ENCODE measurements at regions not wholly inside any gene's neighbourhood (a gene's known extent, or its start where the extent isn't known, plus 50 kb on each side); places are given as distances from the start of the nearest gene placed in this dataset.

DNA sequence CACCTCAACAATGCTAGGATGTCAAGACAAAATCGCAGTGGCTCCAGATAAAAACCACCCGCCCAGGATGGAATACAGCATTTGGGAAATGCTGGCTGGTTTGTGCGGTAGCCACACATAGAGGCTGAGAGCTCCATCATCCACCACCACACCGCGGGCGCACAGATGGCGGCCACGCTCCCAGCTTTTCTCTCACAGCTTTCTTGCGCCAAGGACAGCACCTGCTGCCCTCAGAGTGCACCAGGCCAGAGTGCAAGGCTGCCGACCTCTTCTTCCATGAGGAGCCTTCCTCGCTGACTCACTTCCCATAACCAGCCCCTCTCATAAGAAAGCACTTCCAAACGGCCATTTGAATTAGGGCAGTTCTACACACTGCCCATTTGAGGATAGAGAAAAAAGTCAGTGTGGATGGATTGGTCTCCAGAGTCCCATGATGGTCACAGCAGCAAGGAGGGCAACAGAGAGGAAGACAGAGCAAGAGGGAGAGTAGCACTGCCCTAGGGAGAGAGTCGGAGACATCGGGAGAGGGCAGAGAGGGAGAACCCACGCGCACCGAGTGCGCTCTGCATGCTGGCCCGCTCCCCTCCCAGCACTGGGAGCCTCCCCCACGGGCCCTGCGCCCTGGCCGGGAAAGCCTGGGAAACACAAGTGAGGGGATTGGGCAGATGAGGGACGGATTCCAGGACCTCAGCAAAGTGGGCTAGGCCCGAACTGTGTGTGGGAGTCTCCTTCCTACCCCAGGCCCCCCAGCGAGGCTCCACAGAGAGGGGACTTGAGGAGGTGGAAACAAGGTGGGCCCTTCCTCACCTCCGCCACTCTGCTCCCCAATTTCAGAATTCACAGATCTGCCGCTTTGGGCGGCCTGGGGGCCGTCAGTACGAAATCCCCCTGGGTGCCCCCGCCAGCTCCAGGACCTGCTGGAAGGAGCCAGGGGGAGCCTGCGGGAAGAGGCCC lies 156.9 kb downstream of the USP12 start:
- no peak for DNase-seq

DNA sequence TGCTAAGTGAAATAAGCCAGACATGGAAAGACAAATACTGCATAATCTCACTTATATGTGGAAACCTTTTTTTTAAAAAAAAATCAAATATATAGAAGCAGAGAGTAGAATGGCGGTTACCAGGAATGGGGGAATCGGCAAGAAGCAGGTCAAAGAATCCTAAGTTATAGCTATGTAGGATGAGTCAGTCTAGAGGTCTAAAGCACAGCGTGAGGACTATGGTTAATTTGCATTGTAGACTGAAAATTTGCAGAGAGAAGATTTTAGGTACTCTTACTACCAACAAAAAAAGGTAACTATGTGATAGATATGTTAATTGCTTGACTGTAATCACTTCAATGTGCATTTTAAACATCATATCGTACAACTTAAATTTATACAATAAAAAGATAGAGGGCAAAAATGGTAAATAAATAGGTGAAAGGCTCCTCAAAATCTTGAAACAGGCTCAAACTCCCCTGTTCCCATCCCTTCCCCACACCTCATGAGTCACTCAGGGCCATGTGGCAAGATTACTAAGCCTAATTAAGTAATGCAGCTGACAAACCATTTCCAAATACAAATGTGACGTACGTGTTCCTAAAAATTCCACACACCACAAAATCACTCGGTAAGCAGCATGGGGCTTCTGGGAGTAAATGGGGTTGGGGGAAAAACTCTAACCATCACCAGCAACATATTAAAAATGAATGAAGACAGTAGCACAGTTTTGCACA lies 159.0 kb downstream of the USP12 start:
- DNase-seq: no peak

DNA sequence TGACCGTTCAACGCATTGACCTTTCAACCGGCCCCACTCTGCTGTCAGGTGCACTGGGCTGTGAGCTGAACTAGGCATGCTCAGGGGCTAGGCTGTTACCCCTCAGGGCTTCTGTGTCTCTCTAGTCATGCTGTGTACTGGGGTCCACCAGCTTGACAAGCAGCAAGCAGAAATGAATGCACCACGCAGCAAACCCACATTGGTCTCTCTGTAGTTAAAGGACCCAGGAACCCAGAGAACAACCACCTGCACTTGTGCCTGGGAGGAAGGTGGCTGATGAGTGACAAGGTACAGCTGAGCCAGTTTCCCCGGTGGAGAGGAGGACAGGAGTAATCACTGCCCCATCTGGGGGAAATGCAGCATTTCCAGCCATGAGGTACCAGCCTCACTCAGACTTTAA lies 159.9 kb downstream of the USP12 start:
- no peak for DNase-seq

DNA sequence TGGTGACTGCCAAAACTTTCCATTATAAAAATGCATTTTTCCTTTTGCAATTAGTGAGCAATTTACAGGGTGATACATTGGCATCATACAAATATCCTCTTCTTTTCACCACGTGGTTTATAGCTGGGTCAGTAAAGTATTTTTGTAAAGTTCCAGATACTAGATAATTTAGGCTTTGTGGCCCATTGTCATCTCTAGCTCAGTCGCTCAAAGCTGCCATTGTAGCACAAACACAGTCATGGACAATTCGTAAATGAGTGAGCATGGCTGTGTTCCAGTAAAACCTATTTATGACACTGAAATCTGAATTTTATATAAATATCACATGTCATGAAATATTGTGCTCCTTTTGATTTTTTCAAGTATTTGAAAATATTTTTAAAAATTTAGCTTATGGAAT lies 162.9 kb downstream of the USP12 start:
- DNase-seq: no peak

DNA sequence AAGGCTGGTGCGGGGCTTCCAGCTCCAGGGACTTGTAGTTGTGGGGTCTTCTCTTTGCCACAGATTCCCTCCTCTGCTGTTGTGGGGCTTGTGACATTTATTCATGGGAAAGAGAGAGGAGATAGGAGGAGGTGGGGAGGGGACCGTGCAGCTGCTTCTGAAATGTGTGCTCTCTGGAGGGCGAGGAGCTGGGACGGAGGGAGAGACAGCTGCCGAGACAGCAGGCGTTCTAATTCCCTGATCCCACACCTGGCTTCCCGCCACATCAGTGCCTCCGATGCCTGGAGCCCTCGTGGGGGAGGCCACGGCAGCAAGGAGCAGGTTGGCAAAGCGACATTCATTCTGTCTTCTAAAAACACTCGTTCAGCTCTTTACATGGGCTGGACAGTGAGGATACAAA lies 164.4 kb downstream of the USP12 start:
- peak; percentile 52 to 81 for DNase-seq

DNA sequence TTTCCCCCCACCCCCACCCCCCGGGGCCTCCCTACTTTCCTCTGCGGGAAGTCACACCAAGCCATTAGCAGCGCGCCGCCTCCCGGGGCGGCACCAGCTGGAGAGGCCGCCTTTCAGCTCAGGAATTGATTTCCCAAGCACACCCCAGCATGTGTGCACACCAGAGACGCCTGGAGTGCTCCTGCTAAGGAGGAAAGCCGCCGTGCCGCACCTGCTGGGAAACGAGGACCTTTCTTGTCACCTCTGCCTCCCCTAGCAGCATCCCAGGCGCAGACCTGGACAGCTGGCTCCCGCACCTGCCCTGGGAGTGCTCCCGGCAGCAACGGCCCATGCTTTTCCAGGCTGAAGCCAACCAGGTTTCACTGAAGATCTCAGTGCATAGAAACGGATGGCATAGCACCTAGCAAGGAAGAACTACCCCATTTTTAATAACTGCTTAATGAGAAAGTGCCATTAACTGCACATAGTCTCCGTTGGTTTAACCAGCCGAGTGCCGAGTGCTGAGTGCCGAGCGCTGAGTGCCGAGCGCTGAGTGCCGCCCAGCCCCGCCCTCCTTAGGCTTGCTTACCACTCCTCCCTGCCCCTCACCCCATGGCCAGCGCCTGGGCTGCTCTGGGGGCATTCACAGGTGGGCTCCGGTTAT lies 165.0 kb downstream of the USP12 start:
- peak; percentile 66 to 85 for DNase-seq

DNA sequence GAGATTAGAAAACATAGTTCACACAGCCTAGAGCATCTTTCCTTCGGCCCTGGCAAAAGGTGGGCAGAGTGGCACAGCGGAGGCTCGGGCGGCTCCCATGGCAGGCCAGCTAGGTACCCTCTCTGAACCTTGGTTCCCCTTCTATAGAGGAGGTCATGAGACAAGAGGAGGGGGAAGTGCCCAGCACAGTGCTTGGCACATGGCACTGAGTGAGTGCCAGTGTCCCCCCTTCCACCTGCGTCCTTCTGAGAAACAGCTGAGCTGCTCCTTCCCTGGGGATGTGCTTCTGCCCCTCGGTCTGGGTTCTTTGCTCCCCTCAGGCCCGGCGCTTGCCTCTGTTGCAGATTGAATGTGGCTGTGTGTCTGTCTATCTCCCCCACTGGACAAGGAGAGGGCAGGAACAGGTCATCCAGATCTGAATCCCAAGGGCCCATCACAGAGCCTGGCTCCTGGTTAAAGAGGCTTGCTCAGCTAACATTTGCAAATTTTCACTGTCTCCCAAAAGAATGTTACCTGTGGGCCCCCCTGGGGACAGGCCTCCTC lies 165.6 kb downstream of the USP12 start:
- DNase-seq: no peak

DNA sequence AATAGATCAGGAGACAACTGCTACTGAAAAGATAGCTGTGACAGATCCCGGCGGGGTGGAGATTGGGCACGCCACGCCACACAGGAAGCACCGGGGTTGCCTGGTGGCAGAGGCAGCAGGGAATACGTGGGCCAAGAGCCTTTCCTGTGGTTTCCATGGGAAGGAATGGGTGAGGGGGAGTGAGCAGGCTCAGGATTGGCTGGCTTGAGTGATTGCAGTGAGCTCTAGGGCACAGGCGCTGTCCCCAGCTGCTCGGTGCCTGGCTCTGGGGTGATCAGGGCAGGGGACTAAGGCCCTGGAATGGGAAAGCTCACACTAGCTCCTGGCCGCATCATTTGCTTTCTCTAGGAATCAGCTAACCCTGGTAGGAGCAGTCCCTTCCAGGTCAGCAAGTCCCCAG lies 166.1 kb downstream of the USP12 start:
- peak; percentile 25 to 65 for DNase-seq

DNA sequence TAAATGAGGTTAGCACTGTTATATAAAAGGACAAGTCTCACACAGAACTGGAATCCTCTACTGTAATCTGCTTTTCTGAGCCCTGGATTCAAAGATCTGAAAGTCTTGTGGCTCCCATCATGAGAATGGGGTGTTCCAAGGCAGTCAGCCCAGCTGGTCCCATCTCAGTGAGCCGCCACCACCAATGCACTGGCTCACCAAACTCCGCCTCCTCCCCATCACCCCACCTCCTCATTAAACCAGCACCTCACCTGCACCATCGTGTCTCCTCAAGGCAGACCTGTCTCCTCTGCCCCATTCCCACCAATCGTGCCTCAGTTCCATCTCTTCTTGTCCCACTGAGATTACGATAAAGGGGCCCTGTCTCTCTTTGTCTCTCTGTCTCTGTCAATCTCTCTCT lies 166.7 kb downstream of the USP12 start:
- DNase-seq: no peak

DNA sequence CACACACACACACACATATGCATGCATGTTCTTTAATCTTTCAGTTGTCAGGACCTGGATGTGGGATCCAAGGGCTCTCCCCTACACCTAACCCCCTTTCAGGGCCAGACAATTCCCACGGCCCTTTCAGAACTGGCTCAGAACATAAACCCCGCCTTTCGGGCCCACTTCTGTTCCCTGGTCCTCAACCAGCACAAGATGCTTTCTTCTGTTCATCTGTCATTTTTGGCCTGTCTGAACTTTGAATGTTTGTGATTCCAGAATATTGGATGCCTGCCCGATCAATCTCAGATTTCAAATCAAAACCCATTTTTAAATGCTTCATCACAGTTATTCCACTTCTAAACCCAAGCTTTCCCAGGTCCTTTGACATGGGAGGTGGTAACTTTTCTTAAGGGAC lies 167.3 kb downstream of the USP12 start:
- no peak for DNase-seq

DNA sequence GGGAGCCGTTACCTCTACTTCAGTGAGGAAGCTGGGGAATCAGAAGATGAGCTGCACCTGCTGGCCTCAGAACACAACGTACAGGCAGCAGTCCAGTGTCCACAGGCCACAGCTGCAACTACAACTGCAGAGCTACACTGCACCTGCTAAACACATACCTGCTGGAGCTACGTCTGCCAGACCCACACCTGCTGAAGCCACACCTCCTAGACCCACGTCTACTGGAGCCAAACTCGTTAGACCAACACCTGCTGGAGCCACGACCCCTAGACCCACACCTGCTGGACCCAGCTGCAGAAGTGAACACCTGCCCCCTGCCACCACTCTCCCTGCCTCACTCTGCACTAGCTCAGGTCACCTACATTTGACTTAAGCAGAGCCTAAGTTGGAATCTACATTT lies 169.9 kb downstream of the USP12 start:
- DNase-seq: peak; percentile 15 to 76

DNA sequence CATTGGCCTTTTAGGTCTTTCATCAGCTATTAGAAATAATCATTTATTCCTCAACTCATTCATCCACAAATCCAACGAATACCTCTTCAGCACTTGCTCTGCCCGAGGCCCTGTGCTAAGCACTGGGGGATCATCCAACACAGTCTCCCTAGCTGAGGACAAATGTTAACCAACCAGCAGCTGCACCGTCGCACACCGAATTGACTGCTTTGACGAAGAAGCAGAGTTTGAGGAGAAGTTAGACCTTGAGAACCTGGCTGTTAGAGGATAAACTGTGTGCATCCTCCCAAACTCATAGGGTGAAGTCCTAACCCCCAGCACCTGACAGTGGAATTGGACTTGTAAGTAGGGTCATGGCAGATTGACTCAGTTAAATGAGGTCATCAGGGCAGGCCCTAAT lies 170.9 kb downstream of the USP12 start:
- no peak for DNase-seq

DNA sequence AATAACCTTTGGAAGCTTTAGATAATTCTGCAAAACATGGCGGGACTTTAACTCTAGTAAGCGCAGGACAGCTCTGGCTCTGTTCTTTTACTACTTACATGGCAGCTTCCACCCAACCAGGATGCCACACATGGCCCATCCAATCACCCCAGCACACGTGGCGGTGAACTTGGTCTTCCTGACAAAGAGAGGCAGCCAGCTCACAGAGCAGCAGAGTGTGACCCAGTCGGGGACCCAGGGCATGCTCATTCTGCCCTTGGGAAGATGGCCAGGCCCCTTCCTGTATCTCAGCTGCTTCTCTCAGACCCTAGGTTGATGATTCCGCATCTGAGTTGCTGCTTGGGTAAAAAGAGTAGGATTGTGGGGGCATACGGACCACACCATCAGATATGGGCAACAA lies 172.1 kb downstream of the USP12 start:
- DNase-seq: no peak

DNA sequence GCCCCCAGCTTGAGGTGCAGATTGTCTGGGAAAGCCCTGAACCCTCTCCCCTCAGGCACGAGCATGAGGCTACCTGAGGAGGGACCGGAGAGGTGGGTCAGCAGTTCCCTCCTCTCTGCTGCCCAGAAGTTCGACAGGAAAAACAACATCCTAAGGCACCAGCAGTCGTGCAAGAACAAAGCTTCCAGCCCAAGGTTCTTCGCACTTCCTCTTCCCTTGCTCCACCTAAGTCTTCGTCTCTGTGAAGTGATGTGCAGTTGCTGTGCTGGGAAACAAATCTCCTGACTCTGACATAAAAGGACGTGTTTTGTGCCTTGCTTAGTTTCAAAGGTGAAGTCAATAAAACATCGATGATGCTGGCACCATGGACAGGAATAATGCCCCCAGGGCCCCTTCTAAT lies 173.3 kb downstream of the USP12 start:
- DNase-seq: no peak

DNA sequence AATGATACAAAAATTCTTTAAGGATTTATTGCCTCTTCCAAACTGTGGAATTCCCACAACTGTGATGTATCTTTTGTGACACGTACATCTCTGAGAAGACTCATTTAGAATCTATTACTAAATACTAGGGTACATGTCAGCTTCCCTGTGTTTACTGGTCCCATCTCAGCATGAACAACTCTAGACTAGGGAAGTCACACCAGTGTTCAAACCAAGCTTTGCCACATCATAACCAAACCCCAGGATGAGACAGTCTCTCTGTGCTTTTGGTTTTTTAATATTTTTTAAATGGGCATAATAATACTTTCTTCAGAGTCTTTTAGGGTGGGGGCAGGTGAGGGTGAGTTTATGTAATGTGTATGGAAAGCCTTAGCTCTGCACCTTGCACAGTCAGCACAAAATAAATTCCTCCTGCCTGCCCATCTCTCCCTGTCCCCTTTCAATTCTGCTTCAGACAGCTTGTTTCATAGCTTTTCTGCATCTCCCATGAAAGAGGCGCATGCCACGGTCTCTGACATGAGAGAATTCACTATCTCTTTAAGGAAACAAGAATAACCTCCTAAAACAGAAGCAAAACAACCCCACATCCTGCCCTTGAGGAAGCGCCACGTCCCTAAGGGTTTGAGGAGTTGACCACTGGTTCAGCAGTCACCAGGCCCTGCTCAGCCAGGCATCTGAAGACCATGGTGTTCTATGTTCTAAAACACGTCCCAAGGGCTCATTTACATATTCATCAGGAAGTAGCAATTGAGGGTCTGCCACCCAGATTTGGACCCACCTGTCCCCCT lies 174.5 kb downstream of the USP12 start:
- no peak for DNase-seq

DNA sequence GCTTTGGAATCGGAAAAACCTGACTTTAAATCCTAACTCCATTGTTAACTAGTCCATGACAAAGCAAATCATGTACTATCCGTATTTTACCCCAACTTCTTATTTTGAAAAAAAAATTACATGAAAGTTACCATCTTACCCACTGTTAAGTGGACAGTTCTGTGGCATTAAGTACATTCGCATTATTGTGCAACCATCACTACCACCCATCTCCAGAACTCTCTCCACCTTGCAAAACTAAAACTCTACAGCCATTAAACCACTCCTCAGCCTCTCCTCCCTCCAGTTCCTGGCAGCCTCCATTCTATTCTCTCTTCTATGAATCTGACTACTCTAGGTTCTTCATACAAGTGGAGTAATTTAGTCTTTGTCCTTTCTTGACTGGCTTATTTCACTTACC lies 176.5 kb downstream of the USP12 start:
- no peak for DNase-seq

DNA sequence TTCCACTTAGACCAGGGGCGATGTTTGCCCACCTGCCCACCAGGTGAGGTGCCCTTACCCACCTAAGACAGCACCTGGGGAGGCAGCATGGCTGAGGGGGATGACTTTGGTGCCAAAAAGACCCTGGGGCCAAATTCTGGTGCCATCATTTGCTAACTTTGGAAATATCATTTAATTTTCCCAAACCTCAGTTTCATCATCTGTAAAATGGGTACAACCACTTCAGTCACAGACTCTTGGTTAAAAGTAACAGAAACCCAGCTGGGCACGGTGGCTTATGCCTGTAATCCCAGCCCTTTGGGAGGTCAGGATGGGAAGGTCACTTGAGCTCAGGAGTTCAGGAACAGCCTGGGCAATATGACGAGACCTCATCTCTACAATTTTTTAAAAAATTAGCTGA lies 177.8 kb downstream of the USP12 start:
- no peak for DNase-seq

DNA sequence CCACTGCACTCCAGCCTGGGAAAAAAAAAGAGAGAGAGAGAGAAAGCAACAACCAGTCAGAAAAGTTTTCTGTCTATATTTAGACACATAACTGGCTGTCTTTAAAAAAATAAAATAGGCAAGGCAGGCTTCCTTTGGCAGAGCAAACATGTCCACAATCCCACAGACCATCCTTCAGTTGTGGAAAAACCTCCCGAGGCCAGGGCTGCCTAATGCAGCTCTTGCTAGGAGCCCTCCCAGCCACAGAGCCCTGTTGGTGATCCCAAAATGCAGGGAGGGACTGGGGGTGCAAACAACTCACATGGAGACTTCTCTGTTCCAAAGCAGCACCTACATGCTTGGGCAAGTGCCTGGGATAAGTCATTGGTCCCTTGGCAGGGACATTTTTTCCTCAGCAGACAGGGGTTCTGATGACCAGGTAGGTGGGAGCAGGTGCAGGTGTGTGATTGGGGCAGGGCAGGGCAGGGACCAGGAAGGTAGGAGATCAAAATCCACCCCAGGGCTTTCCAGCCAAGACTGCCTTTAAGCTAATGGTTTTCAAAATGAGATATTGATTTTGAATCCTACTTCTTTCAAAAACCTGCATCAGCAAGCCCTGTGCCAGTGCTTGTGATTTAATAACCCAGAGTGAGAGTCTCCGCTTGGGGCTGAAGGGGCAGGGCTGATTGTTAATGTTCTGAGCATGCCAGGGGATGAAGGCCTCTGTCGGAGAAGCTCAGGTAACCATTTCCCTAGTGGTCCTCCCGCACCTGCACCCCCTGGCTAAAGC lies 178.5 kb downstream of the USP12 start:
- DNase-seq: no peak

DNA sequence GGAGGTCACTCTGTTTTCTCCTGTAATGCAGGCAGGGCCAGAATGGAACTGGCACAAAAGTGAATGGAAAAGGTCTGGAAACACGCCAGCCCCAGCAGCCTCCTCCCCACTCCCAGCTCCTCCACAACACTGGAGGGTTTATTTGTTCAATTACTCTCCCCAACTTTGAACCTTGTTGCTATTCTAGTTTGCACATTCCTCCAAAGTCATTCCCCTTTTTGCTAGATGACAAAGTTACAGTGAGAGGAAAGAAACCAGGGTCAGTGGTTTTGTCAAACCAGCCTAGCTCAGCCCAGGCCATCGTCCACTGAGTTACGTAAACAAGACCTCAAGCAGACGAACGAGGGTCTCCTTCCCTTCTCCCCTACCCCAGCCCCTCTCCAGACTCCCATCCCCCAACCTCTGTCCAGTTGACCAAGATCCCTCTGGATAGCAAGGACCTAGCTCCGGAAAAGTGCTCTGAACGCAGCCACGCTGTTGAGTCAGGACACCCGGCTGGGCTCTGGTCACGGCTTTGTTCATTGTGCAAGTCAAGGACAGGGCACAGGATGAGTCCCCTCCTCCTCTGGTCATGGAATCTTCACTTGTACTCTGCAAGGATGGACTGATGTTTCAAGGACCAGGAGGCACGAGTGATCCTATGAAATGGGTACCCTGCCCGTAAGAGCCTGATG lies 180.0 kb downstream of the USP12 start:
- no peak for DNase-seq

DNA sequence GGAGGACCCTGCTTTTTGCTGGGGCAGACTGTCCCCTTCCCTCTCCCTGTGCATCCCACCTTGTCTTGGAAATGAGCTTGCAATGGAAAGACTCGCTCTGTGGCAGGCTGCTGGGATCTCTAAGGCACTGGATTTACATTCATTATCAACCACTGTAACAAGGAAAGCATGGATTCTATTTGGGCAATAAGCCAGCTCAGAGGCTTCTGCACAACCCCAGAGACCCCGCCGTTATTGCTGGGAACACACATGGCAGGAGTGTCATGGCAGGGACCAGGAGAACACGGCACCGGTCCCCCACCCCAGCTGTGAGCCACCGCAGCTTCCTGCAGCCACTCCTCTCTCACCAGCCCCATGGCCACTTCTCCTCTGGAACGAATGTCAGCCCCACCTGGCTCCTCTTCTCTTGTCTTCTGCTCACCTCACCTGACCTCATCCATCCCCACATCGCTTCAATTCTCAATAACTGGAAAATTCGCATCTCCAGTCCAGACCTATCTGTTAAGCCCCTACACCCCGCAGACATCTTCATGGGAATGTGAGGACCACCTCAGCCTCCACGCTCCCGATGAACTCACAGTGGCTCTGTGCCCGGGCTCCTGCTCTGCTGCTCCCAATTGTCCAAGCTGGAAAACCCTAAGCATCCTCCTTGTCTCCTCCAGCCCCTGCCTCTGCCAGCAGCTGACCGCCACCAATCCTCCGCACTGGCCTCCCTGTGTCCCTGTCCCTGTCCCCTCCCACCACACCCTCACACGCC lies 181.5 kb downstream of the USP12 start:
- DNase-seq: no peak

All from NCI-H2081 (cell line).